AG09319 (cell line): ENCODE measurements at regions not wholly inside any gene's neighbourhood (a gene's known extent, or its start where the extent isn't known, plus 50 kb on each side); places are given as distances from the start of the nearest gene placed in this dataset.

Experiments used
- DNase-seq: peaks from one replicate; pipeline ENCODE4 v3.0.0-alpha.2; 2010; ENCODE audit warnings: low read depth; ENCODE audit errors: extremely low read depth
- TF ChIP-seq, protein P1 (sequence below): IDR thresholded peaks from 2 replicates; pipeline ENCODE4 v1.5.1; 2011; ENCODE audit warnings: low read depth, mild to moderate bottlenecking, inconsistent platforms, low read length, moderate library complexity

DNA sequence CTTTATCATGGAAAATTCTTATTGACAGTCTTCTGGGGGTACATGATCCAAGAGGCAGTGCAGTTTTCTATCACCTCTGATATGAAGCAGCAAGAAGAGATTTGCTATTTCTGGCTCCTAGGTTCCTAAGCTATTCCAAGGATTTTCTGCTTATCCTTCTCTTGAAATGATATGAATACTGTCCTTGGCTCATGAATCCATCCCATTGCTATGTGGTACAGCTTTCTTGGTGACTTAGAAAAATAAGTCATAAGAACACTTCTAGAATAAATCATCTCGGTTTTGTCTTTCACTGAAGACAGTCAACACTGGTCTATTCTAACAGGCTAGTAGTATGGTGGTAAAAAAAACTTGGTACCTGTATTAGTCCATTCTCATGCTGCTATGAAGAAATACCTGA is 333.6 kb upstream of the RASGRP1 start:
- TF ChIP-seq, protein P1, sequence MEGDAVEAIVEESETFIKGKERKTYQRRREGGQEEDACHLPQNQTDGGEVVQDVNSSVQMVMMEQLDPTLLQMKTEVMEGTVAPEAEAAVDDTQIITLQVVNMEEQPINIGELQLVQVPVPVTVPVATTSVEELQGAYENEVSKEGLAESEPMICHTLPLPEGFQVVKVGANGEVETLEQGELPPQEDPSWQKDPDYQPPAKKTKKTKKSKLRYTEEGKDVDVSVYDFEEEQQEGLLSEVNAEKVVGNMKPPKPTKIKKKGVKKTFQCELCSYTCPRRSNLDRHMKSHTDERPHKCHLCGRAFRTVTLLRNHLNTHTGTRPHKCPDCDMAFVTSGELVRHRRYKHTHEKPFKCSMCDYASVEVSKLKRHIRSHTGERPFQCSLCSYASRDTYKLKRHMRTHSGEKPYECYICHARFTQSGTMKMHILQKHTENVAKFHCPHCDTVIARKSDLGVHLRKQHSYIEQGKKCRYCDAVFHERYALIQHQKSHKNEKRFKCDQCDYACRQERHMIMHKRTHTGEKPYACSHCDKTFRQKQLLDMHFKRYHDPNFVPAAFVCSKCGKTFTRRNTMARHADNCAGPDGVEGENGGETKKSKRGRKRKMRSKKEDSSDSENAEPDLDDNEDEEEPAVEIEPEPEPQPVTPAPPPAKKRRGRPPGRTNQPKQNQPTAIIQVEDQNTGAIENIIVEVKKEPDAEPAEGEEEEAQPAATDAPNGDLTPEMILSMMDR: no peak
- DNase-seq: no peak

DNA sequence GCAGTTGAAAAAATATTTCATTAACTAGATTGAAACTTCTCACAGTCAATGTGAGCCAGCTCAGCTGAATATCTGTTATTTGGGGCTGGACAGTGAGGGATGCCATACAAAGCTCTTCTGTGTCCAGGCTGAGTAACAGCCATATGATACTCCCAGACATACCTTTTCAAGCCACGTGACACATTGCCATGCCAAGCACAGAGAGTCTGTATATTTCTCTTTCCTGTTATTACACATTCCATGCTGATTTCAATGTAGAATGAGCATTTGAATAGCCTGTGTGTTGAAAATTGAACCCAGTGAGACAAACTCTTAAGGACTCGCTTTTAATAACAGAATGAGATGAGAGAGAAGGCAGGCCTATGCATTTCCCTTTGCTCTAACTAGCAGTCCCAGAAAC is 334.7 kb upstream of the RASGRP1 start:
- no peak for DNase-seq

DNA sequence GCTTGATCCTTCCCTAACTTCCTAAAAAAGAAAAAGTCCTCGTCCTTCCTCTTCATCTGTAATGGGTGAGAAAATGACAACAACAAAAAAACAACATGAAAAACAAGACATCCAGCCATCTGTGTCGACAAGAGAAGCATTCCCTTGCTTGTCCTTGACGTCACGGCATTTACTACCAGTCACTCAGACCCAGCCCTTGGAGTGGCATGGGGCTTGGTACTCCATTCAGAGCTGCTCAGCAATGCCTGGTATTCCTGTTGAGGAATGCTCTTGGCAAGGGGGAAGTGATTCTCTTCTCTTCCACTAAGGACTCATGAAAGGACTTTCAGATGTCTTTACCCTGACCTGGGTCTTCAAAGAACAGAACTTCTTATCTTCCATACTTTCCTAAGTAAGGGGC is 339.7 kb upstream of the RASGRP1 start:
- TF ChIP-seq, protein P1: no peak

More for the DNA sequence above, 334.7 kb upstream of the RASGRP1 start:
- TF ChIP-seq, protein P1: no peak

DNA sequence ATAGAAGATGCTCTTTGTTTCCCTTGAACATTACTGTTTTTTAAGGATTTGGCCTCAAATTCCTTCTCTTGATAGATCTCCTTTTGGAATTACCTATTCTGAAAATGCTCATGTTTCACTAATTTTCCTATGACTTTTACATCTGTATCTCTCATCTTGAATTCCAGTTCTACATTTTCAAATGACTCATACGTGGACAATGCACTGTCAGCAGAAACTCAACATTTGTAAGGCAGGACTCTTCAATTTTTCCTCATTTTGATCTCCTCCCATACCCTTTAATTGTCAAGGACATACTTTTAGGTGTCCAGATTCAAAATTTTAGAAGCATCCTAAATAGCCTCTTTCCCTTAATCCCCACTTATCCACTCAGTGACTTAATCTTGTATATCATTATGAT is 341.0 kb upstream of the RASGRP1 start:
- TF ChIP-seq, protein P1: no peak
- DNase-seq: no peak

More for the DNA sequence above, 339.7 kb upstream of the RASGRP1 start:
- DNase-seq: no peak

DNA sequence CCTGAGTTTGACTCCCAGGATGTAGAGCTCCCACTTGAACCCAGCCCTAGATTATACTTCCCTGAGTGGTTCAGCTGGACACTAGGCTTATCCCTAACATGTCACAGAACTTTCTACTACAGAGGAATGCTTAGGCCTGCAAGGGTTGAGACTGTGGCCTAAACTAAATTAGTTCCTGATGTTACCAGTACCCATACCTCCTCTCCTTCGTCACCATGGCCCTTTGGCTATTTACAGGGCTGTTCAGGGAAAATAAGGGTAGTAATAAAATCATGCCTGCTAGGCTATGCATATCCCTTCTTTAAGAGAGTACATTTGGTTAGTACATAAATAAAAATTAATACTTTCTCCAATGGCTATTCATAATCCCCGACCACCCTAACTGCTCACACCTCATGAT is 356.4 kb upstream of the RASGRP1 start:
- no peak for DNase-seq
- TF ChIP-seq, protein P1: no peak

DNA sequence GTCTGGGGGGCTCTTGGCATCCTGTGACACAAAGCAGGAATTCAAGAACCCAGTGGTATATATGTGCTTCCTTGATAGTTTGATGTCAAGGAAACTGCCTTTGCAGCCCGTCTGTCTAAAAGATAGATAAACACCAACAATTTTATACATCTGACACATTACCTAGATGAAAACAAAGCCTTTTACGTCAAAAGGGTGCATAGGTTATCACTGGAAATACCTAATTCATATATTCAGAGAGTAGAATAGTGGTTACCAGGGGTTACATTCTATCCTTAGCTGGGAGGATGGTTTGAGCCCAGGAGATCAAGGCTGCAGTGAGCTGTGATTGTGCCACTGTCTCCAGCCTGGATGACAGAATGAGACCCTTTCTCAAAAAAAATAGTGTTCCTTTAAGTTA is 356.9 kb upstream of the RASGRP1 start:
- DNase-seq: no peak
- TF ChIP-seq, protein P1: no peak

DNA sequence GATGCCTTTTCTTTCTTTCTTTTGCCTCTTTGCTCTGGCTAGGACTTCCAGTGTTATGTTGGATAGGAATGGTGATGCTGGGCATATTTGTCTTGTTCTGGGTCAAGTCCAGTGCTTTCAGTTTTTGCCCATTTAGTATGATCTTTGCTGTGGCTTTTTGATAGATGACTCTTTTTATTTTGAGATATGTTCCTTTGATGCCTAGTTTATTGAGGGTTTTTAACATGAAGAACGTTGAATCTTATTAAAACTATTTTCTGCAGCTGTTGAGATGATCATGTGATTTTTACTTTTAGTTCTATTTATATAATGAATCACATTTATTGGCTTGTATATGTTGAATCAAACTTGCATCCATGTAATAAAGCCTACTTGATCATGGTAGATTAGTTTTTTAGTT is 363.8 kb upstream of the RASGRP1 start:
- no peak for DNase-seq
- TF ChIP-seq, protein P1: no peak
